ENCODE measurements at regions not wholly inside any gene's neighbourhood (a gene's known extent, or its start where the extent isn't known, plus 50 kb on each side); places are given as distances from the start of the nearest gene placed in this dataset.

GRCh38 chr2:100752628-100753333 is 67.2 kb upstream of the NPAS2 start:
- H3K4me3 ChIP-seq: no peak overlapping the region
- H3K9me3 ChIP-seq: no peaks in the 10 kb centered on the region
- no peak overlapping the region for H3K27ac ChIP-seq
- intact Hi-C loops (cut with DNase I): no loop called here
- DNase-seq: no peak
- no peaks in the 10 kb centered on the region for H3K27me3 ChIP-seq
- H3K4me1 ChIP-seq: no peaks in the 10 kb centered on the region
- no peaks in the 10 kb centered on the region for H3K36me3 ChIP-seq
- no peak for TF ChIP-seq CTCF (IDR thresholded peaks at IDR 0.05)
- no peak overlapping the region for H3K9ac ChIP-seq (ENCODE audit: low read depth in 2 of 2, low read length in 2 of 2)

- Histone ChIP-seq H3K4me1 (no peaks in the 10 kb centered on the region), H3K4me3 (no peak overlapping the region), H3K9ac (ENCODE audit: low read depth in 2 of 2, low read length in 2 of 2) (no peak overlapping the region), H3K9me3 (no peaks in the 10 kb centered on the region), H3K27ac (no peak overlapping the region), H3K36me3 (no peaks in the 10 kb centered on the region), H3K27me3 (no peaks in the 10 kb centered on the region)
- no peak for TF ChIP-seq CTCF (IDR thresholded peaks at IDR 0.05)
- intact Hi-C loops (cut with DNase I): no loop called here
- no peak for DNase-seq
Measured at GRCh38 chr2:100753444-100753843, 66.5 kb upstream of the NPAS2 start.

- H3K4me3 ChIP-seq: no peak overlapping the region
- H3K27me3 ChIP-seq: no peaks in the 10 kb centered on the region
- TF ChIP-seq CTCF (IDR thresholded peaks at IDR 0.05): no peak
- no peaks in the 10 kb centered on the region for H3K4me1 ChIP-seq
- H3K9me3 ChIP-seq: no peaks in the 10 kb centered on the region
- no peak overlapping the region for H3K27ac ChIP-seq
- intact Hi-C loops (cut with DNase I): no loop called here
- no peak for DNase-seq
- no peaks in the 10 kb centered on the region for H3K36me3 ChIP-seq
- no peak overlapping the region for H3K9ac ChIP-seq (ENCODE audit: low read depth in 2 of 2, low read length in 2 of 2)
Measured at GRCh38 chr2:100753881-100754280, 66.1 kb upstream of the NPAS2 start.

- no peaks in the 10 kb centered on the region for H3K36me3 ChIP-seq
- H3K9me3 ChIP-seq: no peaks in the 10 kb centered on the region
- DNase-seq: no peak
- no peak overlapping the region for H3K27ac ChIP-seq
- no peaks in the 10 kb centered on the region for H3K27me3 ChIP-seq
- TF ChIP-seq CTCF (IDR thresholded peaks at IDR 0.05): no peak
- no peak overlapping the region for H3K9ac ChIP-seq (ENCODE audit: low read depth in 2 of 2, low read length in 2 of 2)
- H3K4me1 ChIP-seq: no peaks in the 10 kb centered on the region
- H3K4me3 ChIP-seq: no peak overlapping the region
- intact Hi-C loops (cut with DNase I): no loop called here
Measured at GRCh38 chr2:100754951-100755350, 65.0 kb upstream of the NPAS2 start.

GRCh38 chr2:100755441-100755840 is 64.5 kb upstream of the NPAS2 start:
- Histone ChIP-seq H3K36me3 (no peaks in the 10 kb centered on the region), H3K9ac (ENCODE audit: low read depth in 2 of 2, low read length in 2 of 2) (no peak overlapping the region), H3K9me3 (no peaks in the 10 kb centered on the region), H3K27me3 (no peaks in the 10 kb centered on the region), H3K27ac (no peak overlapping the region), H3K4me3 (no peak overlapping the region), H3K4me1 (no peaks in the 10 kb centered on the region)
- TF ChIP-seq CTCF (IDR thresholded peaks at IDR 0.05): no peak
- no peak for DNase-seq
- intact Hi-C loops (cut with DNase I): no loop called here
